ENCODE measurements at regions not wholly inside any gene's neighbourhood (a gene's known extent, or its start where the extent isn't known, plus 50 kb on each side); places are given as distances from the start of the nearest gene placed in this dataset.

- H3K9me3 Mint-ChIP-seq = no peaks in the 10 kb centered on the region
- H3K4me1 Mint-ChIP-seq = peaks cover 5% of the 10 kb centered on the region
- no peak for DNase-seq (ENCODE audit: low spot score in 2 of 2)
- H3K4me3 Mint-ChIP-seq = no peak overlapping the region
- no peaks in the 10 kb centered on the region for H3K36me3 Mint-ChIP-seq
- no peak for ATAC-seq
- H3K27ac Mint-ChIP-seq = no peak overlapping the region
Measured at GRCh38 chr17:73994946-73995345, 208.5 kb upstream of the RPL38 start.

- Mint-ChIP-seq H3K36me3 (no peaks in the 10 kb centered on the region), H3K9me3 (no peaks in the 10 kb centered on the region)
Measured at GRCh38 chr17:73997059-73997458, 206.4 kb upstream of the RPL38 start.

GRCh38 chr17:73998249-73998648 is 205.2 kb upstream of the RPL38 start:
- Mint-ChIP-seq H3K36me3 (no peaks in the 10 kb centered on the region), H3K27ac (no peak overlapping the region), H3K4me3 (no peak overlapping the region), H3K9me3 (no peaks in the 10 kb centered on the region), H3K4me1 (peaks cover 5% of the 10 kb centered on the region)
- ATAC-seq (no peak), DNase-seq (ENCODE audit: low spot score in 2 of 2) (no peak)

More at GRCh38 chr17:73997059-73997458, 206.4 kb upstream of the RPL38 start:
- no peak for ATAC-seq
- peaks cover 5% of the 10 kb centered on the region for H3K4me1 Mint-ChIP-seq
- no peak overlapping the region for H3K27ac Mint-ChIP-seq
- DNase-seq (ENCODE audit: low spot score in 2 of 2) = no peak
- H3K4me3 Mint-ChIP-seq = no peak overlapping the region

GRCh38 chr17:73998653-73999645 is 204.5 kb upstream of the RPL38 start:
- DNase-seq (ENCODE audit: low spot score in 2 of 2) = peak; percentile 43 to 75
- no peaks in the 10 kb centered on the region for H3K9me3 Mint-ChIP-seq
- H3K4me1 Mint-ChIP-seq = peaks cover 5% of the 10 kb centered on the region
- no peak overlapping the region for H3K27ac Mint-ChIP-seq
- no peak overlapping the region for H3K4me3 Mint-ChIP-seq
- peak; percentile 78 for ATAC-seq
- no peaks in the 10 kb centered on the region for H3K36me3 Mint-ChIP-seq

- peaks cover 5% of the 10 kb centered on the region for H3K4me1 Mint-ChIP-seq
- ATAC-seq (no peak), DNase-seq (ENCODE audit: low spot score in 2 of 2) (no peak)
- H3K27ac Mint-ChIP-seq = no peak overlapping the region
- no peaks in the 10 kb centered on the region for H3K9me3 Mint-ChIP-seq
- no peaks in the 10 kb centered on the region for H3K36me3 Mint-ChIP-seq
- no peak overlapping the region for H3K4me3 Mint-ChIP-seq
Measured at GRCh38 chr17:74001145-74001544, 202.3 kb upstream of the RPL38 start.

GRCh38 chr17:74002241-74002640 is 201.2 kb upstream of the RPL38 start:
- ATAC-seq (no peak), DNase-seq (ENCODE audit: low spot score in 2 of 2) (no peak)
- Mint-ChIP-seq H3K4me1 (peaks cover 5% of the 10 kb centered on the region), H3K4me3 (no peak overlapping the region), H3K36me3 (no peaks in the 10 kb centered on the region), H3K27ac (no peak overlapping the region), H3K9me3 (no peaks in the 10 kb centered on the region)

- Mint-ChIP-seq H3K36me3 (no peaks in the 10 kb centered on the region), H3K4me3 (no peak overlapping the region), H3K4me1 (no peaks in the 10 kb centered on the region), H3K9me3 (no peaks in the 10 kb centered on the region), H3K27ac (no peak overlapping the region)
- no peak for ATAC-seq
- no peak for DNase-seq (ENCODE audit: low spot score in 2 of 2)
Measured at GRCh38 chr17:74004056-74004455, 199.4 kb upstream of the RPL38 start.

- no peaks in the 10 kb centered on the region for H3K4me1 Mint-ChIP-seq
- ATAC-seq (no peak), DNase-seq (ENCODE audit: low spot score in 2 of 2) (no peak)
- no peaks in the 10 kb centered on the region for H3K9me3 Mint-ChIP-seq
- H3K4me3 Mint-ChIP-seq = no peak overlapping the region
- H3K36me3 Mint-ChIP-seq = no peaks in the 10 kb centered on the region
- no peak overlapping the region for H3K27ac Mint-ChIP-seq
Measured at GRCh38 chr17:74005790-74006189, 197.7 kb upstream of the RPL38 start.

GRCh38 chr17:74006371-74006770 is 197.1 kb upstream of the RPL38 start:
- ATAC-seq (no peak), DNase-seq (ENCODE audit: low spot score in 2 of 2) (no peak)
- Mint-ChIP-seq H3K9me3 (no peaks in the 10 kb centered on the region), H3K27ac (no peak overlapping the region), H3K36me3 (no peaks in the 10 kb centered on the region), H3K4me1 (no peaks in the 10 kb centered on the region), H3K4me3 (no peak overlapping the region)

- DNase-seq (ENCODE audit: low spot score in 2 of 2) (no peak), ATAC-seq (no peak)
- no peaks in the 10 kb centered on the region for H3K36me3 Mint-ChIP-seq
- H3K4me3 Mint-ChIP-seq = no peak overlapping the region
- no peaks in the 10 kb centered on the region for H3K9me3 Mint-ChIP-seq
- no peaks in the 10 kb centered on the region for H3K4me1 Mint-ChIP-seq
- H3K27ac Mint-ChIP-seq = no peak overlapping the region
Measured at GRCh38 chr17:74008196-74008595, 195.3 kb upstream of the RPL38 start.

GRCh38 chr17:74009056-74009625 is 194.3 kb upstream of the RPL38 start:
- Mint-ChIP-seq H3K36me3 (no peaks in the 10 kb centered on the region), H3K27ac (no peak overlapping the region), H3K4me3 (no peak overlapping the region), H3K4me1 (no peaks in the 10 kb centered on the region), H3K9me3 (no peaks in the 10 kb centered on the region)
- ATAC-seq (no peak), DNase-seq (ENCODE audit: low spot score in 2 of 2) (no peak)

- no peaks in the 10 kb centered on the region for H3K4me1 Mint-ChIP-seq
Measured at GRCh38 chr17:74010903-74011302, 192.6 kb upstream of the RPL38 start.

GRCh38 chr17:74011966-74012365 is 191.5 kb upstream of the RPL38 start:
- no peak for ATAC-seq
- Mint-ChIP-seq H3K4me1 (no peaks in the 10 kb centered on the region), H3K9me3 (no peaks in the 10 kb centered on the region), H3K4me3 (no peak overlapping the region), H3K36me3 (no peaks in the 10 kb centered on the region), H3K27ac (no peak overlapping the region)
- DNase-seq (ENCODE audit: low spot score in 2 of 2) = no peak

More at GRCh38 chr17:74010903-74011302, 192.6 kb upstream of the RPL38 start:
- no peak overlapping the region for H3K4me3 Mint-ChIP-seq
- ATAC-seq (no peak), DNase-seq (ENCODE audit: low spot score in 2 of 2) (no peak)
- H3K36me3 Mint-ChIP-seq = no peaks in the 10 kb centered on the region
- H3K27ac Mint-ChIP-seq = no peak overlapping the region
- H3K9me3 Mint-ChIP-seq = no peaks in the 10 kb centered on the region

GRCh38 chr17:74012465-74012864 is 191.0 kb upstream of the RPL38 start:
- Mint-ChIP-seq H3K4me1 (no peaks in the 10 kb centered on the region), H3K27ac (no peak overlapping the region), H3K9me3 (no peaks in the 10 kb centered on the region), H3K36me3 (no peaks in the 10 kb centered on the region), H3K4me3 (no peak overlapping the region)
- DNase-seq (ENCODE audit: low spot score in 2 of 2) (no peak), ATAC-seq (no peak)

GRCh38 chr17:74015316-74015715 is 188.2 kb upstream of the RPL38 start:
- no peak overlapping the region for H3K27ac Mint-ChIP-seq
- no peaks in the 10 kb centered on the region for H3K4me1 Mint-ChIP-seq
- H3K9me3 Mint-ChIP-seq = no peaks in the 10 kb centered on the region
- no peaks in the 10 kb centered on the region for H3K36me3 Mint-ChIP-seq
- no peak overlapping the region for H3K4me3 Mint-ChIP-seq
- DNase-seq (ENCODE audit: low spot score in 2 of 2) (no peak), ATAC-seq (no peak)

- Mint-ChIP-seq H3K4me1 (no peaks in the 10 kb centered on the region), H3K4me3 (no peak overlapping the region), H3K9me3 (no peaks in the 10 kb centered on the region), H3K27ac (no peak overlapping the region), H3K36me3 (no peaks in the 10 kb centered on the region)
- no peak for ATAC-seq
- no peak for DNase-seq (ENCODE audit: low spot score in 2 of 2)
Measured at GRCh38 chr17:74015990-74016389, 187.5 kb upstream of the RPL38 start.
